ENCODE measurements at regions not wholly inside any gene's neighbourhood (a gene's known extent, or its start where the extent isn't known, plus 50 kb on each side); places are given as distances from the start of the nearest gene placed in this dataset.
"Not testable (repeated sequence)": the region's sequence is repeated elsewhere in the genome, so short reads cannot be mapped to it uniquely, and the experiment has no call there.

GRCh38 chr20:58765780-58766179, 73.2 kb downstream of the NPEPL1 start:
- POLR2A ChIA-PET, result interaction anchor here (0.5 kb wide), 1 partner anchor 34 kb away, joined by 3 read pairs; no protein-coding TSS in a partner anchor
- H3K4me3 Mint-ChIP-seq, result no peak overlapping the region
- ATAC-seq (no peak), DNase-seq (no peak)
- no peak overlapping the region for H3K27ac Mint-ChIP-seq
- no peaks in the 10 kb centered on the region for H3K9me3 Mint-ChIP-seq (ENCODE audit: insufficient read depth)
- H3K36me3 Mint-ChIP-seq (ENCODE audit: low read depth), result no peaks in the 10 kb centered on the region
- no peaks in the 10 kb centered on the region for H3K4me1 Mint-ChIP-seq (ENCODE audit: low read depth)
- CTCF ChIA-PET, result no interaction called here
- H3K27me3 Mint-ChIP-seq (ENCODE audit: low read depth), result peaks cover 56% of the 10 kb centered on the region

GRCh38 chr20:58767817-58768216, 75.2 kb downstream of the NPEPL1 start:
- H3K4me1 Mint-ChIP-seq (ENCODE audit: low read depth); H3K36me3 Mint-ChIP-seq (ENCODE audit: low read depth); ATAC-seq; H3K9me3 Mint-ChIP-seq (ENCODE audit: insufficient read depth); H3K27ac Mint-ChIP-seq; DNase-seq; H3K4me3 Mint-ChIP-seq; POLR2A ChIA-PET; CTCF ChIA-PET: not testable (repeated sequence)
- H3K27me3 Mint-ChIP-seq (ENCODE audit: low read depth), result peaks cover 50% of the 10 kb centered on the region
